SU-DHL-6 (cell line): ENCODE measurements at regions not wholly inside any gene's neighbourhood (a gene's known extent, or its start where the extent isn't known, plus 50 kb on each side); places are given as distances from the start of the nearest gene placed in this dataset.
"Not testable (repeated sequence)": the region's sequence is repeated elsewhere in the genome, so short reads cannot be mapped to it uniquely, and the experiment has no call there.

Experiments used
- H2AFZ ChIP-seq: fragments of 200-600 bp; sonication (generic); 2 replicates; pipeline ENCODE4 v1.6.1; 2014; ENCODE audit warnings: low read depth, mild to moderate bottlenecking, moderate library complexity, mixed read lengths, antibody characterized with exemption, low read length; ENCODE audit not compliant: severe bottlenecking
- H3F3A ChIP-seq: fragments of 200-600 bp; shearing (Covaris generic); 2 replicates; pipeline ENCODE4 v1.6.0; 2016; ENCODE audit warnings: antibody characterized with exemption, mild to moderate bottlenecking; ENCODE audit not compliant: insufficient read depth
- H3K27ac ChIP-seq: fragments of 200-600 bp; sonication (generic); 2 replicates; pipeline ENCODE4 v1.5.1; 2016; ENCODE audit warnings: low read depth, mild to moderate bottlenecking, low read length, moderate library complexity, mixed read lengths
- H3K27me3 ChIP-seq: fragments of 200-600 bp; sonication (generic), shearing (Covaris generic); 2 replicates; pipeline ENCODE4 v1.6.0; 2014; ENCODE audit warnings: mild to moderate bottlenecking, low read length
- H3K36me3 ChIP-seq: fragments of 200-600 bp; sonication (generic); 2 replicates; pipeline ENCODE4 v1.6.1; 2014; ENCODE audit warnings: mild to moderate bottlenecking, low read length, mixed read lengths
- H3K4me2 ChIP-seq: fragments of 300-600, 200-600 bp; shearing (Covaris generic), sonication (generic); 2 replicates; pipeline ENCODE4 v1.6.0; 2014; ENCODE audit warnings: low read length, low read depth, mild to moderate bottlenecking; ENCODE audit not compliant: poor library complexity, severe bottlenecking
- H3K4me3 ChIP-seq: fragments of 200-600 bp; sonication (generic); 2 replicates; pipeline ENCODE4 v1.5.1; 2014; ENCODE audit warnings: antibody characterized with exemption, low read length, mild to moderate bottlenecking, mixed read lengths; ENCODE audit not compliant: insufficient read depth, poor library complexity, severe bottlenecking
- H3K79me2 ChIP-seq: fragments of 200-600 bp; sonication (generic); 2 replicates; pipeline ENCODE4 v1.6.1; 2014; ENCODE audit warnings: mild to moderate bottlenecking, low read length, moderate library complexity; ENCODE audit not compliant: insufficient read depth
- H3K9ac ChIP-seq: fragments of 200-600 bp; sonication (generic); 2 replicates; pipeline ENCODE4 v1.7.0; 2014; ENCODE audit warnings: mild to moderate bottlenecking, low read length
- H3K9me2 ChIP-seq: fragments of 200-600 bp; sonication (generic); replicated peaks from 2 replicates; pipeline ENCODE4 v1.6.1; 2014; ENCODE audit warnings: low read length; ENCODE audit not compliant: insufficient read depth
- H3K9me3 ChIP-seq: fragments of 200-600 bp; sonication (generic); 2 replicates; pipeline ENCODE4 v1.6.1; 2014; ENCODE audit warnings: low read length, mixed read lengths; ENCODE audit not compliant: insufficient read depth
- H4K20me1 ChIP-seq: fragments of 200-600 bp; sonication (generic); 2 replicates; pipeline ENCODE4 v1.6.1; 2014; ENCODE audit warnings: low read depth, mild to moderate bottlenecking, antibody characterized with exemption, low read length, moderate library complexity, mixed read lengths
- EZH2phosphoT487 ChIP-seq: fragments of 200-600 bp; sonication (generic), shearing (Covaris generic); conservative IDR thresholded peaks from 2 replicates; pipeline ENCODE4 v1.6.1; 2018; ENCODE audit warnings: mild to moderate bottlenecking, antibody characterized with exemption, low read length, moderate library complexity, mixed read lengths
- TF ChIP-seq, protein P1 (sequence below): fragments of 200-600 bp; sonication (generic); IDR thresholded peaks from one replicate; pipeline ENCODE4 v1.5.1; 2017; ENCODE audit warnings: antibody characterized with exemption, mild to moderate bottlenecking, low read length, moderate library complexity; ENCODE audit not compliant: insufficient read depth, poor library complexity, severe bottlenecking

DNA sequence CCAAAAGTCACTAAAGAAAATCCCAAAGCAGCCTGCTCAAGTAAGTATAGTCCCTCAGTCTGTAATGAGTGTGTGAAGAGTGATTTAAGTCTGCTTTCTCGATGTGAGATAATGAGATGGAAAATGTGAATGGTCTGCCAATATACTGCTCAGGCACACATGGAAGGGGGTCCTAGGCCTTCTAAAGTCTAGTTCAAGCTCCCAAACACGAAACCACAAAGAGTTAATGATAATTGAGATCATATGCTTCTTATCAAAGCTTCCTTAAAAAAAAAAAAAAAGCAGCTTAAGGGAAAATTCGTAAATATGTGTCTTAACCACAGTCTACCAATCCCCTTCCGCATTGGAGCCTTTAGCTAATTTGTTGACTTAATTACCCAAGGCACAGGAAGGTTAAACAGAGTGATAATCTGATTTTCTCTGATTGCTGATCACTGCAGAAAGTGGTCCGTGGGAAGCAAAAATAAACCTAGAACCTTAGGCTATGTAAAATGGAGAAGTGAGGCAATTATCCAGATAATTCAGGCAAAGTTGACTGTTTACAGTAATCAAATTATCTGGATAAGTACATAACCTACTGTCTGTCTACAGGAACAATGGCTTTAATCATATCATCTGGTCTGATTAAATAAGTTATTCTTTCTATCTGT lies 172.9 kb downstream of the MBL2 start:
- Histone ChIP-seq H3K9me2 (no peaks in the 10 kb centered on the region), H3K9ac (no peak overlapping the region), H3K36me3 (no peaks in the 10 kb centered on the region), H3F3A (no peaks in the 10 kb centered on the region), H3K27me3 (no peaks in the 10 kb centered on the region), H3K4me3 (no peak overlapping the region), H3K27ac (no peak overlapping the region), H2AFZ (no peak overlapping the region), H3K4me2 (no peak overlapping the region), H4K20me1 (no peaks in the 10 kb centered on the region), H3K9me3 (no peaks in the 10 kb centered on the region), H3K79me2 (no peaks in the 10 kb centered on the region)
- no peak for TF ChIP-seq EZH2phosphoT487
- TF ChIP-seq, protein P1, sequence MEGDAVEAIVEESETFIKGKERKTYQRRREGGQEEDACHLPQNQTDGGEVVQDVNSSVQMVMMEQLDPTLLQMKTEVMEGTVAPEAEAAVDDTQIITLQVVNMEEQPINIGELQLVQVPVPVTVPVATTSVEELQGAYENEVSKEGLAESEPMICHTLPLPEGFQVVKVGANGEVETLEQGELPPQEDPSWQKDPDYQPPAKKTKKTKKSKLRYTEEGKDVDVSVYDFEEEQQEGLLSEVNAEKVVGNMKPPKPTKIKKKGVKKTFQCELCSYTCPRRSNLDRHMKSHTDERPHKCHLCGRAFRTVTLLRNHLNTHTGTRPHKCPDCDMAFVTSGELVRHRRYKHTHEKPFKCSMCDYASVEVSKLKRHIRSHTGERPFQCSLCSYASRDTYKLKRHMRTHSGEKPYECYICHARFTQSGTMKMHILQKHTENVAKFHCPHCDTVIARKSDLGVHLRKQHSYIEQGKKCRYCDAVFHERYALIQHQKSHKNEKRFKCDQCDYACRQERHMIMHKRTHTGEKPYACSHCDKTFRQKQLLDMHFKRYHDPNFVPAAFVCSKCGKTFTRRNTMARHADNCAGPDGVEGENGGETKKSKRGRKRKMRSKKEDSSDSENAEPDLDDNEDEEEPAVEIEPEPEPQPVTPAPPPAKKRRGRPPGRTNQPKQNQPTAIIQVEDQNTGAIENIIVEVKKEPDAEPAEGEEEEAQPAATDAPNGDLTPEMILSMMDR, result no peak

DNA sequence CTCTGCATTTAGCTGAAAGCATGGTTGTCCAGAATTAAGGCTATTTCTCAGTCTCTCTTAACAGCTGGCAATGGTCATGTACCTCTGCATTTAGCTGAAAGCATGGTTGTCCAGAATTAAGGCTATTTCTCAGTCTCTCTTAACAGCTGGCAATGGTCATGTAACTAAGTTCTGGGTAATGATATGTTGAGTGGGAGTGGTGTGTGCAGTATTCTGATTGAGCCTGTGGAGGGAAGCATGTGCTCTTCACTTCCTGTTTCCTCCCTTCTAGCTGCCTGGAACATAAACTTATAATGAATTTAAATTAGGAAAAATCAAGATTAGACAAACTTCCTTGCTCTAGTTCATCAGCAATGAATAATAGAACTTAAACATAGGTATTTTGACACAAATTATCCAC lies 168.5 kb downstream of the MBL2 start:
- not testable (repeated sequence) for H3K79me2 ChIP-seq, H3K4me2 ChIP-seq, H3K36me3 ChIP-seq, H3F3A ChIP-seq, H3K9me3 ChIP-seq, H4K20me1 ChIP-seq, H3K4me3 ChIP-seq, H3K27ac ChIP-seq, H3K9ac ChIP-seq, H3K27me3 ChIP-seq, H3K9me2 ChIP-seq, H2AFZ ChIP-seq

DNA sequence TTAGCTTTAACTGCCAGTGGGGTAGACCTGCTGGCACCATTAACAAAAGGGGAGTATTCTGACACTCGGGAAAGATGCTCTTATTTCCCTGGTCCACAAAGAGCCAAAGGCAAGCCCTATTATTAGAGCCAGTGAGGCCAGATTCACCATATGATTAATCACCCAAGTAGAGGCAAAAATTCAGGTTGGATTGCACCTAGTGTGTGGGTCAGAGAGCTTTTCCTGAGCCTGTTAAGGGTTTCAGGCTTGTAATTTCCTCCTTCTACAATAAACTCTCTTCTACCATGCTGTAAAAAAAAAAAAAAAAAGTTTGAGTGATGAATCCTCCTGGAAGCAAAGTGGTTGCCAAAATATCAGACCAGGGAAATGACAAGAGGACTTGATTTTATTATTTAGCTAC lies 163.5 kb downstream of the MBL2 start:
- Histone ChIP-seq H3K9ac (no peak overlapping the region), H3K79me2 (no peaks in the 10 kb centered on the region), H4K20me1 (no peaks in the 10 kb centered on the region), H2AFZ (no peak overlapping the region), H3F3A (no peaks in the 10 kb centered on the region), H3K4me2 (no peak overlapping the region), H3K4me3 (no peak overlapping the region), H3K27me3 (no peaks in the 10 kb centered on the region), H3K27ac (no peak overlapping the region), H3K36me3 (no peaks in the 10 kb centered on the region), H3K9me3 (no peaks in the 10 kb centered on the region), H3K9me2 (no peaks in the 10 kb centered on the region)
- TF ChIP-seq, protein P1, result no peak
- TF ChIP-seq EZH2phosphoT487, result no peak

DNA sequence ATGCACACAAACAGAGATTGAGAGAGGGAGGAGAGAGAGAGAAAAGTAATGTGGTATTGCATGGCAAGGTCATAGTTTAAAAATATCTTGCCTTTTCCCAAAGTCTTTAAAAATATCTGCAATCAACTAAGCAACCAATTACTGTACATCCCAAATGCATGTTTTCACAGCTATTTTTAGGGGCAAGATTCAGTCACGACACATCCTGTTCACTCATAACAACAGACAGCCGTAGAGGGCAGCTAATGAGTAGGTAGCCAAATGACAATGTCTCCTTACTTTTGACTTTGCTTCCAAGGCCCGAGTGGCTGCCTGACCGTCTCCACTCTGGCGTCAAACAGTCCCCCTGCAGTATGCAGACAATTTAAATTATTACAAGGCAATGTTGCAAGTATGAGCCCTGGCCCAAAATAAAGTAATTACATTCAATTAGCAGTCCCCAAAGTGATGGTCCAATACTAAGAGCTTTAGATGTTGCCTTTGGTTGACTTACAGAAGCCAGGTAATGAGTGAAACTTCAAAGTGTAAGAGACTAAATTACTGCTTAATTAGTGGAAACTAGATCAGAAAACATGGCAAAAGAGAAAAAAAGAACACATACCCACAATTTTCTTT lies 162.9 kb downstream of the MBL2 start:
- Histone ChIP-seq H3K4me3 (no peak overlapping the region), H3K79me2 (no peaks in the 10 kb centered on the region), H3K27ac (no peak overlapping the region), H3K4me2 (no peak overlapping the region), H2AFZ (no peak overlapping the region), H3K27me3 (no peaks in the 10 kb centered on the region), H3K9me3 (no peaks in the 10 kb centered on the region), H3K36me3 (no peaks in the 10 kb centered on the region), H3F3A (no peaks in the 10 kb centered on the region), H3K9ac (no peak overlapping the region), H4K20me1 (no peaks in the 10 kb centered on the region), H3K9me2 (no peaks in the 10 kb centered on the region)
- no peak for TF ChIP-seq EZH2phosphoT487
- TF ChIP-seq, protein P1, result no peak
